ENCODE measurements at regions not wholly inside any gene's neighbourhood (a gene's known extent, or its start where the extent isn't known, plus 50 kb on each side); places are given as distances from the start of the nearest gene placed in this dataset.

DNA sequence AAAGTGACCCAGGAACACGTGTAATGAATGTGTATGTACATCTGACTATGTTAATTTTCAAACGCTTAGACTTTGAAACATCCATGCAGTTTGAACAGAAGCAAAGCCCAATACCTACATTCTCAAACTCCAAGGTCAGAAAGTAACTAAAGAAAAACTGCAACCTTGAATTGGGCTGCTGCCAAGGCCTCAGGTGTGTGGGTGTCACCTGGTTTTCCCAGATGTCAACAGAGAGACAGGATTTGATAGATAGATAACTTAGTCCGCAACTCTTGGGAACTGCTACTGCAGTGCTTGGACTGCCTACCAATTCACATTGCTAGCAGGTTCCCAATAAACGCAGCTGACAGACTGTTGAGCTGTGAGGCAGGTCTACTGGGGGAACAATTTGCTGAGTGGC, 78.7 kb upstream of the PAPOLG start:
- in situ Hi-C loops (cut with MboI; ENCODE audit: low pct_ligation_motif_present in 1 of 4, low pct_unique_long_range_greater_than_20kb in 1 of 4, low sequenced_read_pairs in 3 of 4) (no loop called here), intact Hi-C loops (cut with DNase I; ENCODE audit: low total_unique reads) (no loop called here)
- WGBS, 2 donors (ENCODE audit: low coverage in 1 of 2) = 53% methylated on average over 4 of the region's 4 CpGs; no CpG with 5 or more reads in 1 of the 2 donors
- Histone ChIP-seq H3K4me3 (no peak overlapping the region), H3K9me3 (no peaks in the 10 kb centered on the region), H3K27ac (no peak overlapping the region), H3K4me1 (peaks cover 0 to 4% (median 0%) of the 10 kb centered on the region in 4 donors), H3K36me3 (no peaks in the 10 kb centered on the region), H3K27me3 (peaks cover 13% of the 10 kb centered on the region)
- no peak for DNase-seq
- TF ChIP-seq EP300 (IDR thresholded peaks at IDR 0.05; ENCODE audit: low read depth) (no peak), POLR2A (IDR thresholded peaks at IDR 0.05) (no peak), CTCF (IDR thresholded peaks at IDR 0.05) (no peak), POLR2AphosphoS5 (IDR thresholded peaks at IDR 0.05) (no peak)

- H3K4me3 ChIP-seq = no peak overlapping the region
- 49% methylated on average over 7 of the region's 7 CpGs; no CpG with 5 or more reads in 1 of the 2 donors for WGBS, 2 donors (ENCODE audit: low coverage in 1 of 2)
- H3K27me3 ChIP-seq = peaks cover 13% of the 10 kb centered on the region
- H3K4me1 ChIP-seq = peaks cover 0 to 4% (median 0%) of the 10 kb centered on the region in 4 donors
- no peaks in the 10 kb centered on the region for H3K36me3 ChIP-seq
- TF ChIP-seq POLR2AphosphoS5 (IDR thresholded peaks at IDR 0.05) (no peak), CTCF (IDR thresholded peaks at IDR 0.05) (no peak), POLR2A (IDR thresholded peaks at IDR 0.05) (no peak), EP300 (IDR thresholded peaks at IDR 0.05; ENCODE audit: low read depth) (no peak)
- no peak for DNase-seq
- intact Hi-C loops (cut with DNase I; ENCODE audit: low total_unique reads) = no loop called here
- H3K27ac ChIP-seq = no peak overlapping the region
- in situ Hi-C loops (cut with MboI; ENCODE audit: low pct_ligation_motif_present in 1 of 4, low pct_unique_long_range_greater_than_20kb in 1 of 4, low sequenced_read_pairs in 3 of 4) = no loop called here
- no peaks in the 10 kb centered on the region for H3K9me3 ChIP-seq
These were observed 77.5 kb upstream of the PAPOLG start for GRCh38 chr2:60678551-60678950.

- no peak for TF ChIP-seq EP300 (IDR thresholded peaks at IDR 0.05; ENCODE audit: low read depth)
- TF ChIP-seq CTCF (IDR thresholded peaks at IDR 0.05) = no peak
- TF ChIP-seq POLR2A (IDR thresholded peaks at IDR 0.05) = no peak
- no peak for TF ChIP-seq POLR2AphosphoS5 (IDR thresholded peaks at IDR 0.05)
- Histone ChIP-seq H3K27ac (no peak overlapping the region), H3K9me3 (no peaks in the 10 kb centered on the region), H3K36me3 (no peaks in the 10 kb centered on the region), H3K4me3 (no peak overlapping the region), H3K27me3 (peaks cover 13% of the 10 kb centered on the region), H3K4me1 (peaks cover 0 to 4% (median 0%) of the 10 kb centered on the region in 4 donors)
- WGBS, 2 donors (ENCODE audit: low coverage in 1 of 2) = 58 to 77% methylated on average over 4 to 9 of the region's 9 CpGs
- intact Hi-C loops (cut with DNase I; ENCODE audit: low total_unique reads) = no loop called here
- in situ Hi-C loops (cut with MboI; ENCODE audit: low pct_ligation_motif_present in 1 of 4, low pct_unique_long_range_greater_than_20kb in 1 of 4, low sequenced_read_pairs in 3 of 4) = no loop called here
- no peak for DNase-seq
These were observed 76.9 kb upstream of the PAPOLG start for GRCh38 chr2:60679036-60679780.

GRCh38 chr2:60693551-60693950, 62.5 kb upstream of the PAPOLG start:
- Histone ChIP-seq H3K27me3 (no peaks in the 10 kb centered on the region), H3K27ac (no peak overlapping the region), H3K4me3 (no peak overlapping the region), H3K4me1 (no peaks in the 10 kb centered on the region), H3K36me3 (no peaks in the 10 kb centered on the region), H3K9me3 (no peaks in the 10 kb centered on the region)
- intact Hi-C loops (cut with DNase I; ENCODE audit: low total_unique reads) (no loop called here), in situ Hi-C loops (cut with MboI; ENCODE audit: low pct_ligation_motif_present in 1 of 4, low pct_unique_long_range_greater_than_20kb in 1 of 4, low sequenced_read_pairs in 3 of 4) (no loop called here)
- no peak for TF ChIP-seq POLR2A (IDR thresholded peaks at IDR 0.05)
- no peak for TF ChIP-seq POLR2AphosphoS5 (IDR thresholded peaks at IDR 0.05)
- no peak for TF ChIP-seq CTCF (IDR thresholded peaks at IDR 0.05)
- no peak for TF ChIP-seq EP300 (IDR thresholded peaks at IDR 0.05; ENCODE audit: low read depth)
- DNase-seq = no peak
- 80 to 89% methylated on average over 3 of the region's 3 CpGs for whole genome bisulfite sequencing, 2 donors (ENCODE audit: low coverage in 1 of 2)

Data from transverse colon (tissue), 4 donors.